Peyer's patch (tissue), 4 donors: ENCODE measurements at regions not wholly inside any gene's neighbourhood (a gene's known extent, or its start where the extent isn't known, plus 50 kb on each side); places are given as distances from the start of the nearest gene placed in this dataset.

ENCODE experiments used
- DNase-seq, 3 donors: peaks; one replicate each; pipeline ENCODE4 v3.0.0-alpha.2; 2017 to 2019
- H3K27ac ChIP-seq, 4 donors: fragments of 200-600 bp; sonication (generic); one replicate each; pipeline ENCODE4 v1.5.1; 2016 to 2019
- H3K27me3 ChIP-seq, 2 donors: fragments of 200-600 bp; sonication (generic); one replicate each; pipeline ENCODE4 v1.5.1; 2019
- H3K36me3 ChIP-seq, 3 donors: fragments of 200-600 bp; sonication (generic); one replicate each; pipeline ENCODE4 v1.5.1; 2016 to 2019
- H3K4me1 ChIP-seq, 4 donors: fragments of 200-600 bp; sonication (generic); one replicate each; pipeline ENCODE4 v1.5.1; 2016 to 2019
- H3K4me3 ChIP-seq, 4 donors: fragments of 200-600 bp; sonication (generic); 1 replicate in 3 of 4; 2 replicates in 1 of 4; pipeline ENCODE4 v1.5.1; 2016 to 2019; ENCODE audit warnings: mild to moderate bottlenecking in 1 of 4
- H3K9me3 ChIP-seq, 4 donors: fragments of 200-600 bp; sonication (generic); one replicate each; pipeline ENCODE4 v1.5.1; 2016 to 2019; ENCODE audit warnings: mild to moderate bottlenecking in 1 of 4
- CTCF ChIP-seq, 6 experiments: fragments of 450-650 bp in 4 of 6; fragments of 200-600 bp in 2 of 6; sonication (generic) in 1 of 6; IDR thresholded peaks; one replicate each; pipeline ENCODE4 v1.5.1; 2017 to 2019; ENCODE audit warnings: antibody characterized with exemption in 6 of 6, mild to moderate bottlenecking in 3 of 6, moderate library complexity in 1 of 6
- POLR2A ChIP-seq, 2 donors: fragments of 450-650 bp; IDR thresholded peaks; one replicate each; pipeline ENCODE4 v1.5.1; 2017; ENCODE audit warnings: antibody characterized with exemption in 2 of 2, mild to moderate bottlenecking in 2 of 2, moderate library complexity in 2 of 2

GRCh38 chr1:95671098-95671497 lies 437.1 kb downstream of the RWDD3 start:
- Histone ChIP-seq H3K4me3 (no peak overlapping the region), H3K36me3 (no peaks in the 10 kb centered on the region), H3K27ac (no peak overlapping the region), H3K4me1 (no peaks in the 10 kb centered on the region), H3K27me3 (no peaks in the 10 kb centered on the region), H3K9me3 (no peaks in the 10 kb centered on the region)
- TF ChIP-seq POLR2A (IDR thresholded peaks at IDR 0.05) (no peak), CTCF (IDR thresholded peaks at IDR 0.05) (no peak)
- DNase-seq: no peak

- no peaks in the 10 kb centered on the region for H3K4me1 ChIP-seq
- no peaks in the 10 kb centered on the region for H3K36me3 ChIP-seq
- no peak for DNase-seq
- H3K27me3 ChIP-seq: no peaks in the 10 kb centered on the region
- H3K4me3 ChIP-seq: no peak overlapping the region
- TF ChIP-seq CTCF (IDR thresholded peaks at IDR 0.05) (no peak), POLR2A (IDR thresholded peaks at IDR 0.05) (no peak)
- H3K27ac ChIP-seq: no peak overlapping the region
- H3K9me3 ChIP-seq: no peaks in the 10 kb centered on the region
Measured at GRCh38 chr1:95679262-95679661, 445.3 kb downstream of the RWDD3 start.

DNA sequence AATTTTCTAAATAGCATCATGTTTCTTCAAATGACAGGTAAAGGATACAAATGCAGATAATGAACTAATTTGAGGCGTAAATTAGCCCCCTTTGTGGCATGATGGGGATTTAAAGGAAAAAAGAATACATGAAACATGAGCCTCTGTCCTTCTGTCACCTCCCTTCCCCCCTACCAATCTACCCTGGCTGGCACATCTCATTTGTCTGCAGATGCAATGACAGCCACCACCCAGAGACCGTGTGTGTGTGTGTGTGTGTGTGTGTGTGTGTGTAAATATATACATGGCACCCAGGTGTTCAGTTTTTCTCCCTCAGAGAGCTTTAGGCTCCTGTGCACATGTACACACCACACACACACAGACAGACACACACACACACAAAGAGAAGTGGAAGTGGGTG lies 451.1 kb downstream of the RWDD3 start:
- Histone ChIP-seq H3K9me3 (no peaks in the 10 kb centered on the region), H3K4me3 (no peak overlapping the region)

GRCh38 chr1:95686217-95686616 lies 452.2 kb downstream of the RWDD3 start:
- TF ChIP-seq POLR2A (IDR thresholded peaks at IDR 0.05) (no peak), CTCF (IDR thresholded peaks at IDR 0.05) (no peak)

More for the DNA sequence above, 451.1 kb downstream of the RWDD3 start:
- no peak for TF ChIP-seq CTCF (IDR thresholded peaks at IDR 0.05)
- no peak for TF ChIP-seq POLR2A (IDR thresholded peaks at IDR 0.05)
- no peaks in the 10 kb centered on the region for H3K36me3 ChIP-seq
- DNase-seq: no peak
- no peaks in the 10 kb centered on the region for H3K27me3 ChIP-seq
- H3K4me1 ChIP-seq: no peaks in the 10 kb centered on the region
- no peak overlapping the region for H3K27ac ChIP-seq

GRCh38 chr1:95699149-95699953 lies 465.3 kb downstream of the RWDD3 start:
- H3K9me3 ChIP-seq: peaks cover 0 to 15% (median 0%) of the 10 kb centered on the region in 4 donors
- no peaks in the 10 kb centered on the region for H3K4me1 ChIP-seq
- H3K36me3 ChIP-seq: no peaks in the 10 kb centered on the region
- H3K4me3 ChIP-seq: no peak overlapping the region
- H3K27me3 ChIP-seq: no peaks in the 10 kb centered on the region
- TF ChIP-seq CTCF (IDR thresholded peaks at IDR 0.05) (no peak), POLR2A (IDR thresholded peaks at IDR 0.05) (no peak)
- DNase-seq: no peak
- no peak overlapping the region for H3K27ac ChIP-seq

More at GRCh38 chr1:95686217-95686616, 452.2 kb downstream of the RWDD3 start:
- Histone ChIP-seq H3K4me3 (no peak overlapping the region), H3K9me3 (no peaks in the 10 kb centered on the region), H3K27me3 (no peaks in the 10 kb centered on the region), H3K27ac (no peak overlapping the region), H3K4me1 (no peaks in the 10 kb centered on the region), H3K36me3 (no peaks in the 10 kb centered on the region)
- no peak for DNase-seq
